MM.1S (cell line): ENCODE measurements at regions not wholly inside any gene's neighbourhood (a gene's known extent, or its start where the extent isn't known, plus 50 kb on each side); places are given as distances from the start of the nearest gene placed in this dataset.

Source experiments
- EZH2 ChIP-seq: fragments of 300-600 bp; sonication (generic); optimal IDR thresholded peaks from 2 replicates; pipeline ENCODE3; 2017; ENCODE audit warnings: low read depth, mild to moderate bottlenecking, antibody characterized with exemption, low read length, mixed read lengths
- EZH2phosphoT487 ChIP-seq: fragments of 300-600 bp; sonication (generic); IDR thresholded peaks from 2 replicates; pipeline ENCODE4 v1.6.1; 2018; ENCODE audit warnings: antibody characterized with exemption, low read length
- TF ChIP-seq, protein P1 (sequence below): fragments of 300-600 bp; sonication (generic); IDR thresholded peaks from 2 replicates; pipeline ENCODE4 v1.5.1; 2016; ENCODE audit warnings: antibody characterized with exemption, low read length, mixed read lengths

DNA sequence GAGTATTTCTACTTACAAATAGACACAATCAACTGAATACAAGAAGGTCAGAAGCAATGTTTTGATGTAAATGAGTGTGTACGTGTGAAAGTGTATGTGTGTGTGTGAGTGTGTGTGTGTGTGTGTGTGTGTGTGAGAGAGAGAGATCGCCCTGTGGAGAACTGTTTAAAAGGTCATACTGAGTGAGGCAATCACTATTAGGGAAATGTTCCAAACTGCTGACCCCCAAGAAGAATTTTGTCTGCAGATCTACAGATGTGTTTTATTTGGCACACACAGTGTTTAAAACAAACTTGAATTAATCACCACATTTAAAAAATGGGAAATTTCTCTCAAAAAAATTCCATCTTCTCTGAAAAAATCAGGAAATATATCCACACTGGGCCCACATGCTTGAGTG lies 1069.1 kb downstream of the SLC6A15 start:
- TF ChIP-seq, protein P1, sequence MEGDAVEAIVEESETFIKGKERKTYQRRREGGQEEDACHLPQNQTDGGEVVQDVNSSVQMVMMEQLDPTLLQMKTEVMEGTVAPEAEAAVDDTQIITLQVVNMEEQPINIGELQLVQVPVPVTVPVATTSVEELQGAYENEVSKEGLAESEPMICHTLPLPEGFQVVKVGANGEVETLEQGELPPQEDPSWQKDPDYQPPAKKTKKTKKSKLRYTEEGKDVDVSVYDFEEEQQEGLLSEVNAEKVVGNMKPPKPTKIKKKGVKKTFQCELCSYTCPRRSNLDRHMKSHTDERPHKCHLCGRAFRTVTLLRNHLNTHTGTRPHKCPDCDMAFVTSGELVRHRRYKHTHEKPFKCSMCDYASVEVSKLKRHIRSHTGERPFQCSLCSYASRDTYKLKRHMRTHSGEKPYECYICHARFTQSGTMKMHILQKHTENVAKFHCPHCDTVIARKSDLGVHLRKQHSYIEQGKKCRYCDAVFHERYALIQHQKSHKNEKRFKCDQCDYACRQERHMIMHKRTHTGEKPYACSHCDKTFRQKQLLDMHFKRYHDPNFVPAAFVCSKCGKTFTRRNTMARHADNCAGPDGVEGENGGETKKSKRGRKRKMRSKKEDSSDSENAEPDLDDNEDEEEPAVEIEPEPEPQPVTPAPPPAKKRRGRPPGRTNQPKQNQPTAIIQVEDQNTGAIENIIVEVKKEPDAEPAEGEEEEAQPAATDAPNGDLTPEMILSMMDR, result no peak
- TF ChIP-seq EZH2 (no peak), EZH2phosphoT487 (no peak)
